HEK293T (cell line): ENCODE measurements at regions not wholly inside any gene's neighbourhood (a gene's known extent, or its start where the extent isn't known, plus 50 kb on each side); places are given as distances from the start of the nearest gene placed in this dataset.

ENCODE experiments used
- ELF4 ChIP-seq: fragments of 450-650 bp; IDR thresholded peaks from 2 replicates; pipeline ENCODE4 v1.6.1; 2017; ENCODE audit warnings: antibody characterized with exemption
- FOXM1 ChIP-seq: fragments of 450-650 bp; IDR thresholded peaks from 2 replicates; pipeline ENCODE4 v1.6.1; 2017; ENCODE audit warnings: mild to moderate bottlenecking, borderline replicate concordance
- NFRKB ChIP-seq: fragments of 450-650 bp; IDR thresholded peaks from 2 replicates; pipeline ENCODE4 v1.6.1; 2016; ENCODE audit warnings: mild to moderate bottlenecking, moderate library complexity

- TF ChIP-seq FOXM1 (no peak), NFRKB (no peak), ELF4 (no peak)
Observed at GRCh38 chr5:82493221-82493620, 215.1 kb upstream of the RPS23 start.
